Gastrocnemius medialis (tissue), 4 donors: ENCODE measurements at regions not wholly inside any gene's neighbourhood (a gene's known extent, or its start where the extent isn't known, plus 50 kb on each side); places are given as distances from the start of the nearest gene placed in this dataset.

Experiments used
- CTCF ChIP-seq, 5 experiments: fragments of 450-650 bp in 3 of 5; fragments of 200-600 bp in 2 of 5; sonication (generic) in 2 of 5; IDR thresholded peaks in 4 of 5; conservative IDR thresholded peaks in 1 of 5; 1 replicate in 4 of 5; 2 replicates in 1 of 5; pipeline ENCODE4 v1.5.1; 2016 to 2019; ENCODE audit warnings: antibody characterized with exemption in 5 of 5, mild to moderate bottlenecking in 3 of 5, moderate library complexity in 3 of 5
- POLR2A ChIP-seq, 2 donors: fragments of 450-650 bp; IDR thresholded peaks; one replicate each; pipeline ENCODE4 v1.6.1; 2017; ENCODE audit warnings: antibody characterized with exemption in 2 of 2, mild to moderate bottlenecking in 2 of 2, moderate library complexity in 2 of 2

DNA sequence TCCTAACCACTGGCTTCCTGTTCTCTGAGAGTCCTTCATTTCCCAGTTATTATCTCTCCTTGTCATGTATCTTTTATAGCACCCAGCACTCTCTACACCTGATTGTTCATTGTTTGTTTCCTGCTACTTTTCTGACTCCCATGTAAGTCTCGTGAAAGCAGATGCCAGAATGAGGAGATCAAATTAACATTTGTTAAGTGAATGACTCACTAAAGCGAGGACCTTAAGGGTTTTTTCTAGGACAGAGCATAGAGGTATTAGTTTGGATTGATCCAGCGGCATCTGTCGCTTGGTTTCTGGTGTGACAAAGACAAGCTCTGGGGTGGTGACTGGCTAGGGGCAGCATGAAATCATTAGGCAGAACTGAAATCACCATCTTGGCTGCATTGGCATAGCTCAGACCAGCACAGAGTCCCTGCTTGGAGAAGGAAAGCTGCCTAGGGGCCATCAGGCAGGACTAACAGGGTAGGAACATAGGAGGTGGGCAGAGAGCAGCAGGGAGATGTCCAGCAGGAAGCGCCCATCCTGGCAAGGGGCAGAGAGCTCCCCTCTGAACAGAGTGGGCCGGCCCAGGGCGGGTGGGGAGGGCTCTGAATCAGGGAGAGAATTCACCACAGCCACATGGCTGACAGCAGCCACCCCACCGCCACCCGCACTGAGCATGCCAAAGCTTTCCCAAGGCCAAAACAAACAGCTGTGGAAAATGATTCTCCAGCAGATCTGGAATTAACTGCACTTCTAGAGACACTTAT, 97.1 kb upstream of the CEP85L start:
- no peak for TF ChIP-seq CTCF (IDR thresholded peaks at IDR 0.05 in 4 of 5, conservative IDR thresholded peaks at IDR 0.05 in 1 of 5)
- TF ChIP-seq POLR2A (IDR thresholded peaks at IDR 0.05): no peak
